CD4-positive, alpha-beta T cell (primary cell): ENCODE measurements at regions not wholly inside any gene's neighbourhood (a gene's known extent, or its start where the extent isn't known, plus 50 kb on each side); places are given as distances from the start of the nearest gene placed in this dataset.

ENCODE experiments used
- ATAC-seq: fragments of 200-7000 bp; cut with Tn5 transposase; one replicate; pipeline ENCODE4 v1.10.0; 2022; ENCODE audit warnings: mild to moderate bottlenecking; ENCODE audit not compliant: poor library complexity
- CTCF ChIA-PET: fragments of 350-600 bp; sonication (Branson Sonifier 250); formaldehyde crosslinking; loops from one replicate; lab custom pipeline; 2021; ENCODE audit warnings: antibody characterized with exemption, inconsistent platforms; lab: Charles Lee
- POLR2A ChIA-PET: fragments of 350-600 bp; sonication (Branson Sonifier 250); formaldehyde crosslinking; loops from one replicate; lab custom pipeline; 2021; ENCODE audit warnings: antibody characterized with exemption, inconsistent platforms; lab: Charles Lee
- DNase-seq, 14 experiments: peaks; one replicate each; pipeline ENCODE4 v3.0.0-alpha.2; 2013 to 2020; ENCODE audit warnings: mixed read lengths in 2 of 14
- H3K27ac ChIP-seq, 2 donors: one replicate each; pipeline versions ENCODE4 v1.5.1 to v1.7.0; 2013; ENCODE audit warnings: low read length in 2 of 2, low read depth in 1 of 2, mild to moderate bottlenecking in 1 of 2
- H3K27me3 ChIP-seq, 2 experiments: 1 replicate in 1 of 2; 2 replicates in 1 of 2; pipeline versions ENCODE4 v1.6.1 to v1.7.0; 2013; ENCODE audit warnings: low read length in 2 of 2, control low read depth in 1 of 2, mild to moderate bottlenecking in 1 of 2, moderate library complexity in 1 of 2; ENCODE audit not compliant: insufficient read depth in 2 of 2, control insufficient read depth in 1 of 2
- H3K36me3 ChIP-seq: one replicate; pipeline ENCODE4 v1.6.1; 2013; ENCODE audit warnings: low read length, control low read depth; ENCODE audit not compliant: insufficient read depth
- H3K4me1 ChIP-seq: one replicate; pipeline ENCODE4 v1.6.1; 2013; ENCODE audit warnings: low read length, control low read depth; ENCODE audit not compliant: insufficient read depth
- H3K4me3 ChIP-seq: one replicate; pipeline ENCODE4 v1.5.1; 2013; ENCODE audit warnings: mild to moderate bottlenecking, low read length, moderate library complexity
- H3K9me3 ChIP-seq, 2 experiments: 1 replicate in 1 of 2; 2 replicates in 1 of 2; pipeline versions ENCODE4 v1.6.1 to v1.7.0; 2013; ENCODE audit warnings: low read length in 2 of 2, mild to moderate bottlenecking in 2 of 2, control low read depth in 1 of 2, moderate library complexity in 1 of 2; ENCODE audit not compliant: control insufficient read depth in 1 of 2, insufficient read depth in 1 of 2
- H3K27ac Mint-ChIP-seq: one replicate; pipeline ENCODE4 v1.8.0; 2020; ENCODE audit warnings: mixed read lengths
- H3K27me3 Mint-ChIP-seq: one replicate; pipeline ENCODE4 v1.8.0; 2021; ENCODE audit warnings: mixed read lengths
- H3K36me3 Mint-ChIP-seq: one replicate; pipeline ENCODE4 v1.8.0; 2021; ENCODE audit warnings: low read depth, mixed read lengths
- H3K4me1 Mint-ChIP-seq: one replicate; pipeline ENCODE4 v1.8.0; 2021; ENCODE audit warnings: low read depth, mixed read lengths
- H3K4me3 Mint-ChIP-seq: one replicate; pipeline ENCODE4 v1.8.0; 2020; ENCODE audit warnings: mild to moderate bottlenecking, mixed read lengths
- H3K9me3 Mint-ChIP-seq: one replicate; pipeline ENCODE4 v1.8.0; 2020; ENCODE audit warnings: mixed read lengths
- intact Hi-C, 2 experiments: fragments of 100-400 bp; cut with DNase I in 1 of 2; cut with micrococcal nuclease in 1 of 2; formaldehyde crosslinking; loops; one replicate each; pipeline versions ENCODE4 v1.15.1 to v1.9.0; 2023 to 2025; cut with DNase I, micrococcal nuclease
- TF ChIP-seq, protein P1 (sequence below): fragments of 200-600 bp; IDR thresholded peaks from one replicate; pipeline ENCODE4 v1.8.0; 2022; ENCODE audit warnings: antibody characterized with exemption, mild to moderate bottlenecking

DNA sequence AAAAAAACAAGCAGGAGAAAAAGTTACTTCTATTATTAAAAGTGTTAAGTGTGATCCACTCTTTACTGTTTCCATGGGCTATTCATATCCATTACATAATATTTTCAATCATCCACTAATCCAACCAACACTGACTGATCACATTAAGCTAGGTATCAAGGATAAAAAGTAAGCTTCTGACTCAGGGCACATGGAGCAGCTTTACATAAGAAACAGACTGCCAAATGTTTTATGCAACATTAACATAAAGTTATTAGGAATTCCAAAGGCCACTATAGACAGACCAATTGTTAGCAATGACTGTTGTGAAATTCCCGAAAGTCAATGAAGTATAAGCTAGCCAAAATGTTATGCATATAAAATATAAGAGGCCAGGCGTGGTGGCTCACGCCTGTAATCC lies 277.6 kb downstream of the ZEB2 start:
- H3K4me1 ChIP-seq = no peaks in the 10 kb centered on the region
- TF ChIP-seq, protein P1, sequence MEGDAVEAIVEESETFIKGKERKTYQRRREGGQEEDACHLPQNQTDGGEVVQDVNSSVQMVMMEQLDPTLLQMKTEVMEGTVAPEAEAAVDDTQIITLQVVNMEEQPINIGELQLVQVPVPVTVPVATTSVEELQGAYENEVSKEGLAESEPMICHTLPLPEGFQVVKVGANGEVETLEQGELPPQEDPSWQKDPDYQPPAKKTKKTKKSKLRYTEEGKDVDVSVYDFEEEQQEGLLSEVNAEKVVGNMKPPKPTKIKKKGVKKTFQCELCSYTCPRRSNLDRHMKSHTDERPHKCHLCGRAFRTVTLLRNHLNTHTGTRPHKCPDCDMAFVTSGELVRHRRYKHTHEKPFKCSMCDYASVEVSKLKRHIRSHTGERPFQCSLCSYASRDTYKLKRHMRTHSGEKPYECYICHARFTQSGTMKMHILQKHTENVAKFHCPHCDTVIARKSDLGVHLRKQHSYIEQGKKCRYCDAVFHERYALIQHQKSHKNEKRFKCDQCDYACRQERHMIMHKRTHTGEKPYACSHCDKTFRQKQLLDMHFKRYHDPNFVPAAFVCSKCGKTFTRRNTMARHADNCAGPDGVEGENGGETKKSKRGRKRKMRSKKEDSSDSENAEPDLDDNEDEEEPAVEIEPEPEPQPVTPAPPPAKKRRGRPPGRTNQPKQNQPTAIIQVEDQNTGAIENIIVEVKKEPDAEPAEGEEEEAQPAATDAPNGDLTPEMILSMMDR = no peak
- H3K9me3 ChIP-seq = no peaks in the 10 kb centered on the region
- CTCF ChIA-PET = no interaction called here
- Mint-ChIP-seq H3K27me3 (no peaks in the 10 kb centered on the region), H3K9me3 (no peaks in the 10 kb centered on the region), H3K27ac (no peak overlapping the region), H3K4me3 (no peak overlapping the region), H3K4me1 (peaks cover 22% of the 10 kb centered on the region), H3K36me3 (no peaks in the 10 kb centered on the region)
- H3K4me3 ChIP-seq = no peak overlapping the region
- no peak for ATAC-seq
- no peak overlapping the region for H3K27ac ChIP-seq
- POLR2A ChIA-PET = no interaction called here
- DNase-seq = no peak
- intact Hi-C loops = no loop called here
- H3K36me3 ChIP-seq = no peaks in the 10 kb centered on the region
- H3K27me3 ChIP-seq = no peaks in the 10 kb centered on the region

DNA sequence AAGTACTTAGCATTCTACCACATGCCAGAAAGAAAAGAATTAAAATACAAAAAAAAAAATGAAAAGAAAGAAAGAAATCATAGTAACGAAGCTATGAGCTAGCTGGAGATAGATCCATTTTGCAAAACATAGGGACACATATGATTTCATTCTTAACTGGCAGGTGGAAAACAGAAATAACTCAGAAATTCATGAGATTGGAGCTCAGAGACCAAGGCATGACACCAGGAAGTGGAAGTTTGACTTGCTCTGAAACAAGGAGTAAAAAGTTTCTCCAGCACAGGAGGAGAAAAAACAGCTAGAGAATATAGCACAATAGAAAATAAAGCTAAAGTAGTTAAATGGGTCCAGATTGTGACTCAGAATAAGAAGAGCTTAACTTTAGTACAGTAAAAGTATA lies 278.1 kb downstream of the ZEB2 start:
- Histone ChIP-seq H3K36me3 (no peaks in the 10 kb centered on the region), H3K4me3 (no peak overlapping the region), H3K27ac (no peak overlapping the region), H3K4me1 (no peaks in the 10 kb centered on the region), H3K9me3 (no peaks in the 10 kb centered on the region), H3K27me3 (no peaks in the 10 kb centered on the region)
- no peaks in the 10 kb centered on the region for H3K9me3 Mint-ChIP-seq
- H3K27me3 Mint-ChIP-seq = no peaks in the 10 kb centered on the region
- H3K36me3 Mint-ChIP-seq = no peaks in the 10 kb centered on the region
- POLR2A ChIA-PET = interaction anchor here (0.6 kb wide), 1 partner anchor 115 kb away, joined by 3 read pairs; no protein-coding TSS in a partner anchor
- H3K4me1 Mint-ChIP-seq = peaks cover 22% of the 10 kb centered on the region
- TF ChIP-seq, protein P1 = no peak
- intact Hi-C loops = no loop called here
- CTCF ChIA-PET = no interaction called here
- H3K4me3 Mint-ChIP-seq = no peak overlapping the region
- H3K27ac Mint-ChIP-seq = no peak overlapping the region
- no peak for DNase-seq
- ATAC-seq = no peak

DNA sequence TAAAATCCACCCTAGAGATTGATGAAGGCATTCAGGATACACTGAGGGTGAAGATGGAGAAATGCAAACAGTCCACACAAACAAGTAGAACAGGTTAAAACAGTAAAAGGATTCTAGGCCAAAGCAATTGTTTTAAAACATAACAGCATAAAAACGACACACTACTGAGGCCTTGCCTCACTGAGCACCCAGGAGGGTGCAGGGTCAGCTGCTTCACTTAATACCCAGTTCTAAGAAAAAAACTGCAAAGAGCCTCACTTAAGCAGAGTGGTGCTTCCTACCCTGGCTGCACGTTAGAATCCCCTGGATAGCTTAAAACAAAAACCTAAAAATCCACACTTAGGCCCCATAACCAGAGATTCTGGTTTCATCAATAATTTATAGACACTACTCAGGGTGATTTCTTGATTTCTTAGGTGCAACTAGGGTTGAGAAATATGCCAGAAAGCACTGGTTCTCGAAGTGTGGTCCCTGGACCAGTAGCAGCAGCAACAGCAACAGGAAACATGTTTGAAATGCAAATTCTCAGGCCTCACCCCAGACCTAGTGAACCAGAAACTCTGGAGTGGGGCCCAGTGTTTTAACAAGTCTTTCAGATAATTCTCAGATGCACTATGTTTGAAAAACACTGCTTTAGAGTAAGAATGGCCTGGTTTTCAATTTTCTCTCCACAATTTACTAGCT lies 279.1 kb downstream of the ZEB2 start:
- Mint-ChIP-seq H3K36me3 (no peaks in the 10 kb centered on the region), H3K4me1 (peaks cover 22% of the 10 kb centered on the region), H3K9me3 (no peaks in the 10 kb centered on the region), H3K4me3 (no peak overlapping the region), H3K27me3 (no peaks in the 10 kb centered on the region), H3K27ac (no peak overlapping the region)
- TF ChIP-seq, protein P1 = no peak
- no peaks in the 10 kb centered on the region for H3K27me3 ChIP-seq
- no peak for ATAC-seq
- DNase-seq = no peak
- H3K4me3 ChIP-seq = no peak overlapping the region
- H3K4me1 ChIP-seq = no peaks in the 10 kb centered on the region
- H3K36me3 ChIP-seq = no peaks in the 10 kb centered on the region
- POLR2A ChIA-PET = no interaction called here
- no peak overlapping the region for H3K27ac ChIP-seq
- intact Hi-C loops = no loop called here
- H3K9me3 ChIP-seq = no peaks in the 10 kb centered on the region
- CTCF ChIA-PET = no interaction called here
